ENCODE measurements at regions not wholly inside any gene's neighbourhood (a gene's known extent, or its start where the extent isn't known, plus 50 kb on each side); places are given as distances from the start of the nearest gene placed in this dataset.

DNA sequence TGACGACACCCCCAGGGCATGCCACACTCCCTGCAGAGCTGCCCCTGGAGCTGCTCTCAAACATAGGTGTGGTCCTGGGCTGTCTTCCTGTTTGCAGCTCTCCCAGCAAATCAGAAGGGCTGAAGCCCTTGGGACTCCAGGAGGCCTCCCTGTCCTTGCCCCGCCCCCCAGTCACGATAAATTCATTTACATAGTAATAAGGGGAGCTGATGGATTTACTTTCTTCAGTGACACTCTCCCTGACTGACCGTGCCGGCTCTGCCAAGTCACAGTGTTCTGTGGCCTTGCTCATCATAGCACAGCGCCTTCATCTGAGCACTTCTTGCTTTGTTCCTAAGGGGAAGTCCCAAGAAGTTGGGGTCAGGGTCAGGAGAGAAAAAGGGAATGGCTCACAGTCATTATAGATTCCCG is 121.4 kb downstream of the ENC1 start:
- Histone ChIP-seq H3K4me1 (ENCODE audit: control insufficient read depth, insufficient read depth, low read length) (no peaks in the 10 kb centered on the region), H3K27ac (ENCODE audit: control insufficient read depth, insufficient read depth) (no peak overlapping the region), H4K20me1 (ENCODE audit: control insufficient read depth, insufficient read depth) (no peaks in the 10 kb centered on the region), H3K4me2 (ENCODE audit: control insufficient read depth, insufficient read depth) (no peak overlapping the region), H3K9me3 (replicated peaks; ENCODE audit: control insufficient read depth, insufficient read depth, low read length) (peaks cover 8% of the 10 kb centered on the region; the same call in 1 of the 3 replicates), H3K36me3 (ENCODE audit: control insufficient read depth in 2 of 2, insufficient read depth in 2 of 2, low read length in 1 of 2) (no peaks in the 10 kb centered on the region), H3K27me3 (replicated peaks in 1 of 2; ENCODE audit: control insufficient read depth in 2 of 2, insufficient read depth in 2 of 2, low read length in 1 of 2) (no peaks in the 10 kb centered on the region), H3K79me2 (ENCODE audit: control insufficient read depth, insufficient read depth, low read length) (no peaks in the 10 kb centered on the region), H3K4me3 (no peak overlapping the region), H2AFZ (ENCODE audit: control insufficient read depth, low read depth, low read length) (no peak overlapping the region), H3K9ac (ENCODE audit: control insufficient read depth, insufficient read depth, low read length) (no peak overlapping the region)
- DNase-seq (ENCODE audit: low read depth, low spot score) (no peak), FAIRE-seq (no peak), ATAC-seq (no peak)
- CTCF ChIA-PET = interaction anchor here (0.7 kb wide), 2 partner anchors 127 to 1425 kb away, joined by 3 read pairs; no protein-coding TSS in a partner anchor
- intact Hi-C loops (cut with micrococcal nuclease; ENCODE audit: unreplicated experiment) = no loop called here
- WGBS (ENCODE audit: insufficient coverage, insufficient replicate concordance, low lambda C conversion rate, missing lambda C conversion rate) = 48% methylated on average over 7 of the region's 7 CpGs
- POLR2A ChIA-PET = no interaction called here
- BruUV-seq (replicated peaks) = no TSS peak
- SMC1A ChIA-PET (ENCODE audit: uncharacterized antibody, unreplicated experiment) = interaction anchor here (1.7 kb wide), 1 partner anchor 9 kb away, joined by 3 read pairs; no protein-coding TSS in a partner anchor
- in situ Hi-C loops (cut with MboI) = no loop called here
- RAD21 ChIA-PET (ENCODE audit: unreplicated experiment) = no interaction called here
- no peak for TF ChIP-seq CHD2 (IDR thresholded peaks at IDR 0.05; ENCODE audit: borderline replicate concordance, low read depth, low read length)
- no peak for TF ChIP-seq IKZF1 (conservative IDR thresholded peaks at IDR 0.05)
- no peak for TF ChIP-seq NFYB (IDR thresholded peaks at IDR 0.05; ENCODE audit: insufficient read depth, low read depth, low read length)
- TF ChIP-seq, protein P1, sequence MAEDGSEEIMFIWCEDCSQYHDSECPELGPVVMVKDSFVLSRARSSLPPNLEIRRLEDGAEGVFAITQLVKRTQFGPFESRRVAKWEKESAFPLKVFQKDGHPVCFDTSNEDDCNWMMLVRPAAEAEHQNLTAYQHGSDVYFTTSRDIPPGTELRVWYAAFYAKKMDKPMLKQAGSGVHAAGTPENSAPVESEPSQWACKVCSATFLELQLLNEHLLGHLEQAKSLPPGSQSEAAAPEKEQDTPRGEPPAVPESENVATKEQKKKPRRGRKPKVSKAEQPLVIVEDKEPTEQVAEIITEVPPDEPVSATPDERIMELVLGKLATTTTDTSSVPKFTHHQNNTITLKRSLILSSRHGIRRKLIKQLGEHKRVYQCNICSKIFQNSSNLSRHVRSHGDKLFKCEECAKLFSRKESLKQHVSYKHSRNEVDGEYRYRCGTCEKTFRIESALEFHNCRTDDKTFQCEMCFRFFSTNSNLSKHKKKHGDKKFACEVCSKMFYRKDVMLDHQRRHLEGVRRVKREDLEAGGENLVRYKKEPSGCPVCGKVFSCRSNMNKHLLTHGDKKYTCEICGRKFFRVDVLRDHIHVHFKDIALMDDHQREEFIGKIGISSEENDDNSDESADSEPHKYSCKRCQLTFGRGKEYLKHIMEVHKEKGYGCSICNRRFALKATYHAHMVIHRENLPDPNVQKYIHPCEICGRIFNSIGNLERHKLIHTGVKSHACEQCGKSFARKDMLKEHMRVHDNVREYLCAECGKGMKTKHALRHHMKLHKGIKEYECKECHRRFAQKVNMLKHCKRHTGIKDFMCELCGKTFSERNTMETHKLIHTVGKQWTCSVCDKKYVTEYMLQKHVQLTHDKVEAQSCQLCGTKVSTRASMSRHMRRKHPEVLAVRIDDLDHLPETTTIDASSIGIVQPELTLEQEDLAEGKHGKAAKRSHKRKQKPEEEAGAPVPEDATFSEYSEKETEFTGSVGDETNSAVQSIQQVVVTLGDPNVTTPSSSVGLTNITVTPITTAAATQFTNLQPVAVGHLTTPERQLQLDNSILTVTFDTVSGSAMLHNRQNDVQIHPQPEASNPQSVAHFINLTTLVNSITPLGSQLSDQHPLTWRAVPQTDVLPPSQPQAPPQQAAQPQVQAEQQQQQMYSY (CRISPR knock-in tag; IDR thresholded peaks at IDR 0.05) = no peak
- TF ChIP-seq SREBF1 (IDR thresholded peaks at IDR 0.05; ENCODE audit: low read length) = no peak
- TF ChIP-seq, protein P2, sequence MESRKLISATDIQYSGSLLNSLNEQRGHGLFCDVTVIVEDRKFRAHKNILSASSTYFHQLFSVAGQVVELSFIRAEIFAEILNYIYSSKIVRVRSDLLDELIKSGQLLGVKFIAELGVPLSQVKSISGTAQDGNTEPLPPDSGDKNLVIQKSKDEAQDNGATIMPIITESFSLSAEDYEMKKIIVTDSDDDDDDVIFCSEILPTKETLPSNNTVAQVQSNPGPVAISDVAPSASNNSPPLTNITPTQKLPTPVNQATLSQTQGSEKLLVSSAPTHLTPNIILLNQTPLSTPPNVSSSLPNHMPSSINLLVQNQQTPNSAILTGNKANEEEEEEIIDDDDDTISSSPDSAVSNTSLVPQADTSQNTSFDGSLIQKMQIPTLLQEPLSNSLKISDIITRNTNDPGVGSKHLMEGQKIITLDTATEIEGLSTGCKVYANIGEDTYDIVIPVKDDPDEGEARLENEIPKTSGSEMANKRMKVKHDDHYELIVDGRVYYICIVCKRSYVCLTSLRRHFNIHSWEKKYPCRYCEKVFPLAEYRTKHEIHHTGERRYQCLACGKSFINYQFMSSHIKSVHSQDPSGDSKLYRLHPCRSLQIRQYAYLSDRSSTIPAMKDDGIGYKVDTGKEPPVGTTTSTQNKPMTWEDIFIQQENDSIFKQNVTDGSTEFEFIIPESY (IDR thresholded peaks at IDR 0.05) = no peak
- no peak for TF ChIP-seq NRF1 (conservative IDR thresholded peaks at IDR 0.05; ENCODE audit: low read depth, low read length)
- TF ChIP-seq MTA2 (IDR thresholded peaks at IDR 0.05; ENCODE audit: low read depth) = no peak
- TF ChIP-seq KLF5 (IDR thresholded peaks at IDR 0.05; ENCODE audit: partially characterized antibody) = no peak
- no peak for TF ChIP-seq KDM1A (IDR thresholded peaks at IDR 0.05; ENCODE audit: borderline replicate concordance)
- no peak for TF ChIP-seq SMARCA5 (IDR thresholded peaks at IDR 0.05)
- no peak for TF ChIP-seq POU2F2 (IDR thresholded peaks at IDR 0.05; ENCODE audit: borderline replicate concordance, low read depth, low read length)
- no peak for TF ChIP-seq STAT1 (conservative IDR thresholded peaks at IDR 0.05)
- TF ChIP-seq SIN3A (IDR thresholded peaks at IDR 0.05; ENCODE audit: low read depth, low read length) = no peak
- TF ChIP-seq MTA3 (IDR thresholded peaks at IDR 0.05; ENCODE audit: borderline replicate concordance, low read length) = no peak
